H9 (cell line): ENCODE measurements at regions not wholly inside any gene's neighbourhood (a gene's known extent, or its start where the extent isn't known, plus 50 kb on each side); places are given as distances from the start of the nearest gene placed in this dataset.

ENCODE experiments used
- DNase-seq: peaks from one replicate; pipeline ENCODE4 v3.0.0-alpha.2; 2017
- H2AFZ ChIP-seq: one replicate; pipeline ENCODE4 v1.6.1; 2013; ENCODE audit warnings: mild to moderate bottlenecking, low read length, control low read depth, moderate library complexity
- H2AK5ac ChIP-seq: 2 replicates; pipeline ENCODE4 v1.6.1; 2013; ENCODE audit warnings: low read length, control low read depth, mixed read lengths; ENCODE audit not compliant: insufficient read length
- H2BK120ac ChIP-seq: one replicate; pipeline ENCODE4 v1.6.1; 2013; ENCODE audit warnings: low read depth, mild to moderate bottlenecking, low read length, control low read depth, inconsistent platforms; ENCODE audit not compliant: poor library complexity, severe bottlenecking
- H2BK12ac ChIP-seq: 2 replicates; pipeline ENCODE4 v1.6.1; 2013; ENCODE audit warnings: low read length, control low read depth, mixed read lengths, low read depth; ENCODE audit not compliant: insufficient read length
- H2BK15ac ChIP-seq: 2 replicates; pipeline ENCODE4 v1.6.1; 2013; ENCODE audit warnings: low read depth, low read length, control low read depth
- H2BK20ac ChIP-seq: one replicate; pipeline ENCODE4 v1.6.1; 2013; ENCODE audit warnings: low read depth, mild to moderate bottlenecking, low read length, control low read depth, inconsistent platforms; ENCODE audit not compliant: poor library complexity, severe bottlenecking
- H2BK5ac ChIP-seq: 2 replicates; pipeline ENCODE4 v1.6.1; 2013; ENCODE audit warnings: low read length, control low read depth, mixed read lengths; ENCODE audit not compliant: insufficient read length
- H3K14ac ChIP-seq: 2 replicates; pipeline ENCODE4 v1.6.1; 2013; ENCODE audit warnings: low read length, control low read depth; ENCODE audit not compliant: insufficient read depth
- H3K18ac ChIP-seq: 2 replicates; pipeline ENCODE4 v1.6.1; 2013; ENCODE audit warnings: low read depth, mild to moderate bottlenecking, mixed read lengths, low read length, control low read depth; ENCODE audit not compliant: insufficient read length
- H3K23ac ChIP-seq: 2 replicates; pipeline ENCODE4 v1.6.1; 2013; ENCODE audit warnings: low read length, control low read depth, mixed read lengths, low read depth; ENCODE audit not compliant: insufficient read length
- H3K23me2 ChIP-seq: 2 replicates; pipeline ENCODE4 v1.6.1; 2013; ENCODE audit warnings: low read depth, mild to moderate bottlenecking, mixed read lengths, low read length, control low read depth; ENCODE audit not compliant: insufficient read length, poor library complexity, severe bottlenecking
- H3K27ac ChIP-seq: 2 replicates; pipeline ENCODE4 v1.5.1; 2013; ENCODE audit warnings: low read length, control low read depth, mixed read lengths, low read depth; ENCODE audit not compliant: insufficient read length
- H3K27me3 ChIP-seq: 2 replicates; pipeline ENCODE4 v1.6.1; 2013; ENCODE audit warnings: low read length, control low read depth, inconsistent platforms; ENCODE audit not compliant: insufficient read depth
- H3K4ac ChIP-seq: 2 replicates; pipeline ENCODE4 v1.6.1; 2013; ENCODE audit warnings: low read depth, mild to moderate bottlenecking, control low read depth, inconsistent platforms, low read length, moderate library complexity
- H3K4me1 ChIP-seq: 2 replicates; pipeline ENCODE4 v1.6.1; 2013; ENCODE audit warnings: low read length, control low read depth, inconsistent platforms; ENCODE audit not compliant: insufficient read depth
- H3K4me2 ChIP-seq: 2 replicates; pipeline ENCODE4 v1.6.1; 2013; ENCODE audit warnings: low read length, control low read depth, mixed read lengths; ENCODE audit not compliant: insufficient read length, insufficient read depth
- H3K56ac ChIP-seq: 2 replicates; pipeline ENCODE4 v1.6.1; 2013; ENCODE audit warnings: low read depth, mild to moderate bottlenecking, mixed read lengths, low read length, control low read depth; ENCODE audit not compliant: insufficient read length
- H3K79me1 ChIP-seq: 2 replicates; pipeline ENCODE4 v1.6.1; 2013; ENCODE audit warnings: low read depth, mild to moderate bottlenecking, moderate library complexity, low read length, control low read depth, inconsistent platforms; ENCODE audit not compliant: insufficient read depth, poor library complexity, severe bottlenecking
- H3K79me2 ChIP-seq: 2 replicates; pipeline ENCODE4 v1.6.1; 2013; ENCODE audit warnings: low read length, control low read depth, inconsistent platforms; ENCODE audit not compliant: insufficient read depth
- H3K9ac ChIP-seq: 2 replicates; pipeline ENCODE4 v1.6.1; 2013; ENCODE audit warnings: low read length, control low read depth, mixed read lengths; ENCODE audit not compliant: insufficient read length; ENCODE audit errors: extremely low read depth
- H3K9me3 ChIP-seq: one replicate; pipeline ENCODE4 v1.6.1; 2013; ENCODE audit warnings: low read depth, low read length, inconsistent platforms; ENCODE audit not compliant: control insufficient read depth
- H3T11ph ChIP-seq: one replicate; pipeline ENCODE4 v1.6.1; 2013; ENCODE audit warnings: mild to moderate bottlenecking, low read length, control low read depth, inconsistent platforms
- H4K20me1 ChIP-seq: one replicate; pipeline ENCODE4 v1.6.1; 2013; ENCODE audit not compliant: control insufficient read depth, insufficient read length, insufficient read depth
- H4K5ac ChIP-seq: 2 replicates; pipeline ENCODE4 v1.6.1; 2013; ENCODE audit warnings: low read depth, mild to moderate bottlenecking, mixed read lengths, low read length, control low read depth; ENCODE audit not compliant: insufficient read length
- H4K8ac ChIP-seq: replicated peaks from 2 replicates; pipeline ENCODE4 v1.6.1; 2013; ENCODE audit warnings: low read length, control low read depth, mixed read lengths, low read depth; ENCODE audit not compliant: insufficient read length
- H4K91ac ChIP-seq: 2 replicates; pipeline ENCODE4 v1.6.1; 2013; ENCODE audit warnings: low read depth, mild to moderate bottlenecking, moderate library complexity, mixed read lengths, low read length, control low read depth; ENCODE audit not compliant: insufficient read length
- H3K27ac Mint-ChIP-seq, 3 experiments: 2 replicates in 2 of 3; 3 replicates in 1 of 3; pipeline ENCODE4 v1.8.0; 2020 to 2021; ENCODE audit warnings: mixed read lengths in 3 of 3, mild to moderate bottlenecking in 1 of 3, moderate library complexity in 1 of 3
- H3K27me3 Mint-ChIP-seq: 2 replicates; pipeline ENCODE4 v1.8.0; 2021; ENCODE audit warnings: low read depth, mild to moderate bottlenecking, moderate library complexity, mixed read lengths
- H3K36me3 Mint-ChIP-seq, 3 experiments: 2 replicates in 2 of 3; 3 replicates in 1 of 3; pipeline ENCODE4 v1.8.0; 2020 to 2021; ENCODE audit warnings: low read depth in 3 of 3, mixed read lengths in 3 of 3; ENCODE audit not compliant: insufficient read depth in 1 of 3
- H3K4me1 Mint-ChIP-seq, 2 experiments: 2 replicates each; pipeline ENCODE4 v1.8.0; 2020; ENCODE audit warnings: mixed read lengths in 2 of 2
- H3K4me3 Mint-ChIP-seq, 2 experiments: 2 replicates in 1 of 2; 3 replicates in 1 of 2; pipeline ENCODE4 v1.8.0; 2020 to 2021; ENCODE audit warnings: mild to moderate bottlenecking in 2 of 2, mixed read lengths in 2 of 2, moderate library complexity in 1 of 2
- H3K9me3 Mint-ChIP-seq, 2 experiments: 2 replicates in 1 of 2; 3 replicates in 1 of 2; pipeline ENCODE4 v1.8.0; 2020; ENCODE audit warnings: mild to moderate bottlenecking in 2 of 2, mixed read lengths in 2 of 2, moderate library complexity in 1 of 2
- WGBS: extraction: QIAGEN DNeasy Blood & Tissue Kit; methylation state at CpG from one replicate; pipeline ENCODE4 v1.1.7; 2013; ENCODE audit warnings: missing lambda C conversion rate, low lambda C conversion rate, mixed read lengths; ENCODE audit not compliant: insufficient read length; ENCODE audit errors: extremely low coverage; 5-methylcytosine and 5-hydroxymethylcytosine counted together
- TF ChIP-seq, protein P1 (sequence below): fragments of 200-600 bp; sonication (generic); conservative IDR thresholded peaks from 3 replicates; pipeline ENCODE4 v1.8.0; 2021; ENCODE audit warnings: antibody characterized with exemption, mild to moderate bottlenecking

DNA sequence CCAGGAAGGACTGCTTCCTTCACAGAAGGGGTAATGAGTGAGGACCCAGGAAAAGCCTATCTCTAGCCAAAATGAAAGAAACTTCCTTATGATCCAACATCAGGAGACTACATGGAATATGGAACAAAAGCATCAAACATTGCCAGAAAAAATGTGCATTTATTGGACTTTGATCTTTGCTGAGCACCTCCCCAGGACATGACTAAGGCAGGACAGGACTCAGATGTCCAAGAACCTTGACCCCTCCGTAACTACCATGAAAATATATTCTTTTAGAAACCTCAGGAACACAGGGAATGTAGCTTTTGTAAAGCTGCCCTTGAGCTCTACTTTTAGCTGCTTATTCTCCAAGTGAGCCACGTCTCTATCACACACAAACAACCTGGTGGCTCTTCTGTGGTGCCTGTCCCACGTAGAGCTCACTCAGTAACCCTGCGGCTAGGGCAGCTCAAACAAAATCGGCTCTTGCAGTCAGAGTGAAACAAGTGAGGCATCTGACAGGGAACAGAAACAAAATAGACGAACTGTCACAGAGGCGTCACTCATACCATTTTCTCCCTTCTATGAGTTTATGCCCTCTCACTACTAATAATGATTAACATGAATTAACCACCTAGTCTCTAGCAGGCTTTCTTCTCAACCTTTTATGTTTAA is 471.5 kb upstream of the API5 start:
- no peaks in the 10 kb centered on the region; a peak in 1 of 5 replicates for H3K9me3 Mint-ChIP-seq
- WGBS: no CpG with 5 or more reads among the region's 7 CpGs
- Histone ChIP-seq H3K23me2 (no peaks in the 10 kb centered on the region), H4K20me1 (no peaks in the 10 kb centered on the region), H3K23ac (no peak overlapping the region), H2AFZ (no peak overlapping the region), H3K79me1 (no peaks in the 10 kb centered on the region), H3K4ac (no peak overlapping the region), H3K27ac (no peak overlapping the region), H3K14ac (no peak overlapping the region), H4K8ac (no peak overlapping the region), H4K5ac (no peak overlapping the region), H3K56ac (no peak overlapping the region), H3K79me2 (no peaks in the 10 kb centered on the region), H3T11ph (no peak overlapping the region), H3K9me3 (no peaks in the 10 kb centered on the region), H3K4me1 (peaks cover 8% of the 10 kb centered on the region; the same call in 1 of the 2 replicates), H2BK12ac (no peak overlapping the region), H2BK120ac (no peak overlapping the region), H2BK5ac (no peak overlapping the region), H2BK15ac (no peak overlapping the region), H2AK5ac (no peak overlapping the region), H4K91ac (no peak overlapping the region), H3K9ac (no peak overlapping the region), H3K27me3 (no peaks in the 10 kb centered on the region), H3K4me2 (no peak overlapping the region), H3K18ac (no peak overlapping the region), H2BK20ac (no peak overlapping the region)
- peaks cover 26 to 27% of the 10 kb centered on the region in 2 experiments for H3K4me1 Mint-ChIP-seq
- H3K27ac Mint-ChIP-seq: no peak overlapping the region; a peak in 1 of 7 replicates
- DNase-seq: no peak
- TF ChIP-seq, protein P1, sequence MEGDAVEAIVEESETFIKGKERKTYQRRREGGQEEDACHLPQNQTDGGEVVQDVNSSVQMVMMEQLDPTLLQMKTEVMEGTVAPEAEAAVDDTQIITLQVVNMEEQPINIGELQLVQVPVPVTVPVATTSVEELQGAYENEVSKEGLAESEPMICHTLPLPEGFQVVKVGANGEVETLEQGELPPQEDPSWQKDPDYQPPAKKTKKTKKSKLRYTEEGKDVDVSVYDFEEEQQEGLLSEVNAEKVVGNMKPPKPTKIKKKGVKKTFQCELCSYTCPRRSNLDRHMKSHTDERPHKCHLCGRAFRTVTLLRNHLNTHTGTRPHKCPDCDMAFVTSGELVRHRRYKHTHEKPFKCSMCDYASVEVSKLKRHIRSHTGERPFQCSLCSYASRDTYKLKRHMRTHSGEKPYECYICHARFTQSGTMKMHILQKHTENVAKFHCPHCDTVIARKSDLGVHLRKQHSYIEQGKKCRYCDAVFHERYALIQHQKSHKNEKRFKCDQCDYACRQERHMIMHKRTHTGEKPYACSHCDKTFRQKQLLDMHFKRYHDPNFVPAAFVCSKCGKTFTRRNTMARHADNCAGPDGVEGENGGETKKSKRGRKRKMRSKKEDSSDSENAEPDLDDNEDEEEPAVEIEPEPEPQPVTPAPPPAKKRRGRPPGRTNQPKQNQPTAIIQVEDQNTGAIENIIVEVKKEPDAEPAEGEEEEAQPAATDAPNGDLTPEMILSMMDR: no peak
- no peak overlapping the region for H3K4me3 Mint-ChIP-seq
- H3K27me3 Mint-ChIP-seq: peaks cover 1% of the 10 kb centered on the region; the same call in 1 of the 2 replicates
- 0 out of 7 replicates have a peak, but pooled peaks cover 0 to 1% (median 1%) of the 10 kb centered on the region in 3 experiments for H3K36me3 Mint-ChIP-seq
